GM18519 (cell line): ENCODE measurements at regions not wholly inside any gene's neighbourhood (a gene's known extent, or its start where the extent isn't known, plus 50 kb on each side); places are given as distances from the start of the nearest gene placed in this dataset.
"Not testable (repeated sequence)": the region's sequence is repeated elsewhere in the genome, so short reads cannot be mapped to it uniquely, and the experiment has no call there.

ENCODE experiments used
- ATAC-seq: cut with Tn5 transposase; IDR thresholded peaks from one replicate; pipeline ENCODE4 v1.9.1; 2021; ENCODE audit warnings: mild to moderate bottlenecking, moderate library complexity; ENCODE audit not compliant: unreplicated experiment, low FRiP score

DNA sequence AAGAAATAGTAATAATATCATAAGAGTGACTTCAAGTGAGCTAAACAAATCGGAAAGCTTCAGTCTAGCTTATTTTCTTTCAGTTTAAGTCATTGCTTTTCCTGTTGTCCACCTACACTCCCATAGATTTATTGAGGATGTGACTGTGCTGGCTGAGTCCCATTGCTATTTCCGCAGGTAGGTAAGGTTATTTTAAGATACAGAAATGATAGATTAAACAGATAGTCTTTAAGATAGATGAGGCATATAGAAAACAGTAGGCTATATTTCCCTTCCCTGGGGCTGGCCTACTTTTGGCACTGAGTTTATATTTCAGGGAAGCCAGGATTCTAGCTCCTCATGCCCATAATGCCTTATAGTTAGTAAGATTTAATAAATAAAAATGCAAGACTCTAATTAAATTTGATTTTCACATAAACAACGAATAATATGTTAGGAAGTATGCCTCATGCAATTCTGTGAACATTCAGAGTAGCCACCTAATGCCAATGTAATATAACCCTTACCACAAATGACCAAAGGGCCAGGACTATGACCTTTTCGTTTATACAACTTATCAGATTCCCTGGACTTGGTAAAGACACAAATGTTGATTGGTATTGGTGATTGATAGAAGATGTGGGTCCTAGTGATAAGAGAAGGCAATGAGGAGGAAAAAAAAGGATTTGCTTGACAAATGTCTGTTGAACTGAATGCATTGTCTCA lies 1079.3 kb downstream of the EPHA7 start:
- ATAC-seq: no peak

DNA sequence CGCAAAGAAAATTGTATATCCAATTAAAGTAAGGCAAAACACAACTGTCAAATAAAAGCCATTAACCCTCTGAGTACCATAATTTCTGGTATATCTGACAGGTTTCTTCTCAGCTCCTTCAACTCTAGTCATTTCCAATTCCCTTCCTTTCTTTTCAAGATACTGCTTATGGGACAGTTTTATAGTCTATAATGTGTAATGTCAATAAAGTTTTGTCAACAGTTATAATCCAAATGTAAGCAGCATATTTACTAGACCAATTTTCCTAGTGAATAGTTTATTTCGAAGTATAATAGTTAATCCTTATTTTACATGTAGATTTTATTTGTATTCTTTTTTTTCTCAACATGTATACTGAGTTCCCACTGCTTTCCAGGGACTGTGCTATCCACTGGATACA lies 1081.8 kb downstream of the EPHA7 start:
- no peak for ATAC-seq

DNA sequence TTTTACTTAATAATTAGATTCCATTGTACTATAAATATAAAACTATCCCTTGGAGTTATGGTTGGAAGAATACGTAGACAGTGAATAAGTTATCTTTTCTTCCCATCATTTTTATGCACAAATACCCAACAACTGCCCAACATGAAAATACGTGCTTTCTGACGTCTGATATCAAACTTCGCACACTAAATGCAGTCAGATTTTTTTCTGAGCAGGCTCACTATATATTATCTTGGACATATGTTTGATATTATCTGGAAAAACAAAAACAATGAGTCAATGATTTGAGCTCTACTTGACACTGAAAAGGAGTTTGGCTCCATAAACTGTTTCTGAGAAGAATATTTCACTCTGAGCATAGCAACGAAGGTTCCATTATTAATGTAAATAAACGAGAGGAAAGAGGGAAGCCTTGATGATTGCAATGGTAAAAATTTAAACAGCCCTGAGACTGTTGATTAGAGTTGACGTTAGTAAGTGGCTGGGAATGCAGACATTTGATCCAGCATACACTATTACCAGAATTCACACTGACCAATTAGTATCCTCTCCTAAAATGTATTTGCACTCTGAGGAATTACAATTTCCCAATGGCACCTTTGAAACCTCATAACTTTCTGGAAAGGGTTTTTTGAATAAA lies 1090.0 kb downstream of the EPHA7 start:
- ATAC-seq: no peak

DNA sequence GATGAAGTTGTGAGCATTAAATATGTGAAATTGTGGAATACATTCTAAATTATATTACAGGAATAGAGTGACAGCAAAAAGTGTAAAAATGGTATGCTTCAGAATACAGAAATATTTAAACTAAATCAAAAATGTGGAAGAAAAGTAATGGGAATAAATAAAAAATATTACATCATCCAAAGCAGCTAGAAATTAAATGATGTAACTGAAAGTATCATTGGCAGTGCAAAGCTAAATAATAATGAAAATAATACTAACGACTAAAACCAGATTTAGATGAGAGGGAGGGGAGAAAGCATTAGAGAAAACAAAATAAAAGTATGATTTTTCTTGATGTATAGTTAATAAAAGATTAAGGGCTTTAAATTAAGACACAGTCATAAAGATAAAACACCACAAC lies 1104.0 kb downstream of the EPHA7 start:
- ATAC-seq: no peak

DNA sequence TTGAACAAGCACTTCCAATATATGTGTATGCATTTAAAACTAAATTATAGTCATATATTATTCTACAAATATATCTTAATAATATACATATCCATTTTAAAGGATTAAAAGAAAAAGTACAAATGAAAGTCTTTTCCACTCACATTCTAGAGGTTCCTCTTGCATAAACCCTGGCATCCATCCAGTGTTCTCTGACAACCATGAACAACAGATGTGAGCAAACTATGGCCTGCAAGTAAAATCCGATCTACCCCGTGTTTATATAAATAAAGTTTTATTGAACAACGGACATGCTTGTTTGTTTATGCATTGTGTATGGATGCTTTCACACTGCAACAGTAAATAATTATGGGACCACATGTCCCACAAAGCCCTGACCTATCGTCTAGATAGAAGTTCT lies 1122.3 kb downstream of the EPHA7 start:
- ATAC-seq: no peak

DNA sequence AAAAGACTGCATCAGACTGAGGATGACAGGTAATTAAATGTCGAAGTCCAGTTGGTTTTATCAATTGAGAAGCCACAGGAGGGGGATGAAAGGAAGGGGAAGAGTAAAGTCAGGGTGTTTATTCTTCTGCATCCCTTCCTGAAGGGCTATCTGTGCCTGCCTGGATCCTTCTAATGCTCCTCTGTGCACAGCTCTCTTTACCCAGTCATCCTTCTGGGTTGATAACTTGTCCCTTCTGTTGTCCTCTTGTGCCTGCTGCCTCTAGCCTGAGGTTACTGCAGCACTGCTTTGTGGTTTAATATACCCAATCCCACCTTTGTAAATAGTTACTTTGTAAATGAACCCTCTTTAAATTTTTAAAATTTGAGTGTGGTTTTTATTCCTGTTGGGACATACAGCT lies 1127.3 kb downstream of the EPHA7 start:
- no peak for ATAC-seq

DNA sequence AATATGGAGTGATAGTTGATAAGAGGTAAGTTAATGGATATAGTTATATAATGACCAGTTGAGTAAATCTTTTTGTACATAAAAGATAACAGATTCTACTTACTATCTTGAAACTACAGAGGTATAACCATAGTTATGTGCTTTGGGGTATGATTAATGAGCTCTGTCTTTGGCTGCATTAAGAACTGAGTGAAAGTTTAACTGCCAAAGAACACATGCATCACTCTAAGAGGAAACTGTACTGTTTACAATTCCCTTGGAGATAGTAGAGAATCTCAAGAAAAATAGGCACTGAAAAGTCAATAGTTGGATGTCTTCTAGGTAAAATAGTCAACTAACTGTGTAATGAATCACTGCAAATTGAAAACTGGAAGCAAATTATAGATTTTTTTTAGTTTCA lies 1129.5 kb downstream of the EPHA7 start:
- no peak for ATAC-seq

DNA sequence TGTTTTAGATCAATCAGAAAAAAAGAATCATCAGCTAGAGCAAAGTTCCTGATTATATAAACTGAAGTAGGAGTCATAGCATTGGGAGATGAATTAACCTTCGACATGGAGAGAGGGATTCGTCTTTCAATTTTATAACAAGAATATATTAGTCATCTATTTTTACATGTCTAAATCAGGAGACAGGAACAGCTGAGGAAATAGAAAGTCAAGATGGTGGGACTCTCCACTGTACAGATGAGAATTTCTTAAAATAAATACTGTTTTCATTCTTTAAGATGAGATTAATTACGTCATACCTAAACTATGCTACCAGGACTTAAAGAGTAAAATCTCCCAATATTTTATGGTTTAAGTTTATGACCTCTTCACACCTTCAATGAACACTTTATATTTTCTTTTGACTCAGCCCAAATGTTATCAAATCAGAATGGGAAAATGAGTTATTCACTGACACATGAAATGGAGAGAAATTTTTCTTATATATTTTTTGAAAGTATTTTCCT lies 1137.7 kb downstream of the EPHA7 start:
- ATAC-seq: no peak

DNA sequence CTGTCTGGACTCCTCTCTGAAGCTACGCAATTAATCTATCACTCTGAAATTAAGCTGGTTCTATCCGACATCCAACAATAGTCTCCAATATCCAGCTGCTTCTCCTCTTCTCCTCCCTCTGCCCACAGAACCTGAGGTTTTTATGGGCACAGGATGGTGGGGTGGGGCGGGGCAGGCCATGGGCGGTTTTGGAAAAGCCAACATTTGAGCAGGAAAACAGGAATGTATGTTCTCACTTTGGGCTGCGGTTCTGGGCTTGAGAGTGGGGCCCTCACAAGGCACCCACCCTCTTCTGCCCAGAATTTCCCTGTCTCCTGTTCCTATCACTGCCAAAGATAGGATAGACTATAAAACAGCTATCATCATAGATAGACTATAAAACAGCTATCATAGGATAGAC lies 1144.2 kb downstream of the EPHA7 start:
- no peak for ATAC-seq

DNA sequence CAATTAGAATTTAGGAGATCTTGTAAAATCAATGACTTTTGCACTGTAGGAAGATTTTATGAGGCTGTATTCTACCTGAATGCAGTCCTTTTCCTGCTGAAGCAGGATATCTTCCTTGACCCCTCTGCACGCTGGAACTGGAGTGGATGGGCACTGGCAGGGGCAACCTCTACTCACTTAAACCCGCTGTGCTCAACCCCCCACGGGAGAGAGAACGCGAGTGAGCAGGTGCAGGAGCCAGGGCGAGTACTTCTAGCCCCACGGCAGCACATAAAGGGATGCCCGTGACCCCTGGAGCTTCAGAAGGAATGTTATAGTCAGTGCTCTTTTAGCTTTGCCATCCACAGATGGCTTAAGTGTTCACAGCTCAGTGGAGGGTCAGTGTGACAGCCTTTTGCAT lies 1144.8 kb downstream of the EPHA7 start:
- ATAC-seq: no peak

DNA sequence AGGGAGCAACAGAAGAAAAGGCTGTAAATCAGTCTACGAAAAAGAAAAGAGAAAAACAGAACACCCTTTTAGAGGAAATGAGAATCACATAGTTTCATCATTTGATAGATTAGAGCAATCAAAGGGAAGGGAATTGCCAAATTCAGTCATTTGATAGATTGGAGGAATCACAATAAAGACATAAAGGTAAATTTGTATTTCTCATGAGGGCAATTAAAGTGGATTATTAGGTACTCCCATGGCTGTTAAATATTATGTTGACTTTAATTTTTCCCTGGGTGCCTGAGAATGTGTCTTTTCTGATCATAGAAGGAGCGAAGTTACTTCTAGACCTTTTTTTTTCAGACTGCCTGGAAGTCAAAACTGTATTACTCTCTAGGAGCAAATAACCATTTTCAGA lies 1145.7 kb downstream of the EPHA7 start:
- ATAC-seq: no peak

DNA sequence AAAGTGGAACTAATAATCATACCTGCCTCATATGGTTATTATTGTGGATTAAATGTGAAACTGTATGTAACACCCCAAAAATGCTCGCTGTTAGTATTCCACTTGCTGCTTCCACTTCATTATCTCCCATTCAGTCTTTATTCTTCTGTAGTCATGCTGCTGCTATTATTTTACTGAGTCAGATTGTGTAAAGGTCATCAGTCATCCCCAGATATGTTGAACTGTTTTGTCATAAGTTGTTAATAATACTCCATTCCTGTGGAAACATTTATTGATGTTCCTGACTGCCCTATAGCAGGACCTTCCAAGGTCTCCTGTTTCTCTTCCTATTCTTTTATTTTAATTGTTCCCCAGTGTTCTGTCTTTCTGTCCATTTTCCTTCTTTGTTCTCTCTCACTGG lies 1148.3 kb downstream of the EPHA7 start:
- no peak for ATAC-seq

DNA sequence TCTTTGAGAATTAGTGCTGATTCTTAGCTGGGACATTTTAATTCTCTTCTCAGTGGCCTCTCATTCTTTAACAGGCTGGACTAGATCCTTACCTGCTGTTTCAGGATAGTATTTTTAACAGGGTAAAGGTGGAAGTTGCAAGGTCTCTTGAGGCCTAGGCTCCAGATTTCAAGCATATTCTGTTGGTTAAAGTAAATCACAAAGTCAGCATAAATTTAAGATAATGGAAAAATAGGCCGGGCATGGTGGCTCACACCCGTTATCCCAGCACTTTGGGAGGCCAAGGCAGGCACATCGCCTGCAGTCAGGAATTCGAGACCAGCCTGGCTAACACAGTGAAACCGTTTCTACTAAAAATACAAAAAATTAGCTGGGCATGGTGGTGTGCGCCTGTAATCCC lies 1149.0 kb downstream of the EPHA7 start:
- no peak for ATAC-seq

DNA sequence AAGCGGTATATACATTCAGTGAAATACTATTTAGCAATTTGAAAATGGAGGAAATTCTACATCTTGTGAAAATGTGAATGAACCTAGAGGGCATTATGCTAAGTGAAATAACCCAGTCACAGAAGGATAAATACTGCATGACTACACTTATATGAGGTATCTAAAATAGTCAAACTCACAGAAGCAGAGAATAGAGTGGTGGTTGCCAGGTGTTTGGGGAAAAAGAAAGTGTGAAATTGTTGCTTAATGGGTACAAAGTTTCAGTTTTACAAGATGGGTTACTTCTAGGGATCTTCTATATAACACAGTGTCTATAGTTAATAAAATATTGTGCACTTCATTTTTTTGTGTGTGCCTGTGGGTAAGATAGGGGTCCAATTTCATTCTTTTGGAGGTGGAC lies 1152.0 kb downstream of the EPHA7 start:
- no peak for ATAC-seq

DNA sequence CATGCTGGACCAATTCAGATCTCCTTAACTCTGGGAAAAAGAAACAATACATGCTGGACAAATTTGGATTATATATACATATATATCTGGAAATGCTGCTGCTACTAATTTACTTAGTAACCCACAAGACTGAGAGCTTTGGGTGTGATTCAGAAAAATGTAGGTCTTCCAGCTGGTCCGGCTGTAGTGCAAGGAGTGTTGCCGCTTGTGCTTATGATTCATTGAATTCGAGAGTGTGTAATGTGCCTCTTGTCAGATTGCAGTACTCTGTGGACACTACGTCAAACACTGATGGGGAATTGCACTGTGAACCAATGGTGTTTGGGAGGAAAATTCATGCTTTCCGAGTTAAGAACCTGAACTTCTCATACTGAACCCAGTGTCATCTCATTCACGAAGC lies 1155.5 kb downstream of the EPHA7 start:
- ATAC-seq: no peak

DNA sequence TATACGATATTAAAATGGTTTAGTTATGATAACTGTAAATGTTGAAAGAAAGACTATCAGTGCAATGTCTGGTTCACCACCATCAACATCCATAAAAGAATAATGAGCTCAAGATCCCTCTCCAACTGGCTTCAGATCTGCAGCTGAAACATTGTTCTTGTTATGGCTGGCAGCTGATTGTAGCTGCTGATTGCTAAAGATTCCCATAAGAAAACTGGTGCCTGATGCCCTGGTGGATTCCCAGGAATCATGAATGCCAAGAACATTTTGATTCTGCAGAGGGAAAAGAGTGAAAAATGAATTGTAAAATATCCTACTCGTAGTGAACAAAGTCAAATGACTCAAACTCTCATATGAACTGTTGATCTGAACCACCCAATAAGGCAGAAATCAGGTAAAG lies 1160.2 kb downstream of the EPHA7 start:
- ATAC-seq: no peak

DNA sequence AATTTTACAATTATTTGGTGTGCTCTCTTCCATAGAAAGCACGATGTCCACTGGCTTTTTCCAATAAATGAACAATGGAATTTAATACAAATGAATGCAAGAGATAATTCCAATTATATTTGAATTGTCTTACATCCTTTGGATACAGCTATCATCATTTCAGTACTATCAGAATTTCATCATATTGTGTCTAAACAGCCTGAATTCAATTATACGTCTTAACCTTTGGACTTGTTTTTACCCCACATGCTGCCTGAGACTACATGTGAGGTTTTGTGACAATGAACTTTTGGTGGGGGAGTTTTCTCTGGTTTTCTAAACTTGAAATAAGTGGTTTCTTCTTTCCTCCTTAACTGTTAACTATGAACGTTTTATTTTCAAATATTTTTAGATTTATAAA lies 1176.0 kb downstream of the EPHA7 start:
- ATAC-seq: no peak

DNA sequence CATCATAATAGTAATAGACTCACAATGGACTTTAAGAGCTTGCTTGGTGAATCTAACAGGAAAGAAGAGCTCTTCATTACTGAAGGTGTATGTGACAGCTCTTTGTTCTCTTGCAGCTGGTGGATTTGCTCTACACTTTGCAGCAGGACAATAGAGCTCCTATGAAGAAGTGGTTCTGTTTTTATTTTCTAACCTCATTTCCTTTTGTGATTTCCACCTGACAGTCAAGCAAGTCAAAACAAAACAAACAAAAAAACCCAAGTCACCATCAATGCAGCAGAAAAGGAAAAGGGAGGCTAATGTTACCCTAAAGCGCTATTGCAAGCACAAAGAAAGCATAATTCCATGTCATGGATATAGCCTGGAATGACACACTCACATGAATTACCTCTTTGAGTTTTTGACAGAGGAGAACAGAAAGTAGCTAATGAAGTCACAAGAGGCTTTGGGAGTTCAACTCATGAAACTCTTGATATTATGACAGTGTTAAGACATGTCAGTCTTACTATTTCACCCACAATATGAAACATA lies 1188.1 kb downstream of the EPHA7 start:
- no peak for ATAC-seq

DNA sequence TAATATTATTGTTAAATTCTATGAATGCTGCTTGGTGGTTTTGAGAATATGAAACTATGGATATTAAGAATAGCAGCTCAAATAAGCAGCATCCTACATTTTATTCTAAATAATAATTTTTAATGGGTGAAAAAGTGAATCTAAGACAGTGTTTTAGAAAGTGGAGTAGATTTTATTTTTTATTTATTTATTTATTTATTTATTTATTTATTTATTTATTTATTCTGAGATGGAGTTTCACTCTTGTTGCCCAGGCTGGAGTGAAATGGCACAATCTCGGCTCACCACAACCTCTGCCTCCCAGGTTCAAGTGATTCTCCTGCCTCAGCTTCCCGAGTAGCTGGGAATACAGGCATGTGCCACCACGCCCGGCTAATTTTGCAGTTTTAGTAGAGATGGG lies 1199.4 kb downstream of the EPHA7 start:
- ATAC-seq: not testable (repeated sequence)

DNA sequence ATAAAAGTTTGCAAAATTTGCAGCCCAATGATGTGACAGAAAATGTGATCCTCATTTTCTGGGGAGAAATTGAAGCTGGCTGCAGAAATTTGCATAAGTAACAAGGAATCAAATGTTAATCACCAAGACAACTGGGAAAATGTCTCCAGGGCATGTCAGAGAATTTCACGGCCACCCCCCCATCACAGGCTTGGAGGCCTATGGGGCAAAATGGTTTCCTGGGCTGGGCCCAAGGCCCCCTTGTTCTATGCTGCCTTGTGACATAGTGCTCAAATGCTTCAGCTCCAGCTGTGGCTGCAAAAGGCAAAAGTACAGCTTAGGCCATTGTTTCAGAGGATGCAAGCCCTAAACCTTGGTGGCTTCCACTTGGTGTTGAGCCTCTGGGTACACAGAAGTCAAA lies 1202.6 kb downstream of the EPHA7 start:
- no peak for ATAC-seq

DNA sequence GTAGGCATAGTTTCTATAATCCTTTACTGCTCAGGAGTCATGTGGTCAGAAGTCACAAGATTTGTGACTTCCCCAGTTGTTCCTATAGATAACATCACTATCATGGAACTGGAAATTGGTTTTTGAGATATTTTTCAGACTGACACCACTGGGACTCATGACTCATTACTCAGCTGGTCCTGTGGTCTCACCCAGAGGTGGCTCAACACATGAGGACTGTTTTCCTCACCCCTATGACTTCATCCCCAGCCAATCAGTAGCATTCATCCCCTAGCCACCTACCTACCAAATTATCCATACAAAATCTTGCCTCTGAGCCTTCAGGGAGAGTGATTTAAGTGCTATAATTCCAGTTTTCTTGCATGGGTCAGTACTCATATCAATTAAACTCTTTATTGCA lies 1217.7 kb downstream of the EPHA7 start:
- no peak for ATAC-seq

DNA sequence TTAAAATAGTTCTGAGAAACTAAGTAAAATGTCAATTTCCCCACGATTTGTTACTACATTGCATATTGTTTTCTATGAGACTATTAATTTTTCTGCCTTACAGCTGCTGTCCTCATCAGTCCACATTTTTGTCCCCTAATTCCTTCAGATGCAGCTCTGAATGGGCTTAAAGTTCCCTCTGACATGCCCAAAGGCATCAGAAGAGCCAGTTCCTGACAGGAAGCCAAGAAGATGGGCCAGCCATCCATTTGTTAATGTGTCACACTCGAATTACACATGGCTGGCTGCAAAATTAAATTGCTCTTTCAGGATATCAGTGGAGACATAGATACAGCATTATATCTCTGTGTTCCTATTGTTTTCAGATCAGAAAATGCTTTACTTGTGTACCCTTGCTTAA lies 1223.0 kb downstream of the EPHA7 start:
- no peak for ATAC-seq
